Vagina (tissue), 2 donors: ENCODE measurements at regions not wholly inside any gene's neighbourhood (a gene's known extent, or its start where the extent isn't known, plus 50 kb on each side); places are given as distances from the start of the nearest gene placed in this dataset.

Source experiments
- DNase-seq, 2 donors: peaks; one replicate each; pipeline ENCODE4 v3.0.0-alpha.2; 2017; ENCODE audit errors: extremely low spot score in 2 of 2
- H3K27ac ChIP-seq: fragments of 200-600 bp; sonication (generic); one replicate; pipeline ENCODE4 v1.5.1; 2019
- H3K27me3 ChIP-seq: fragments of 200-600 bp; sonication (generic); one replicate; pipeline ENCODE4 v1.5.1; 2019
- H3K36me3 ChIP-seq, 2 donors: fragments of 200-600 bp; sonication (generic); one replicate each; pipeline ENCODE4 v1.5.1; 2017 to 2019
- H3K4me1 ChIP-seq: fragments of 200-600 bp; sonication (generic); one replicate; pipeline ENCODE4 v1.5.1; 2019
- H3K4me3 ChIP-seq, 2 donors: fragments of 200-600 bp; sonication (generic); 1 replicate in 1 of 2; 2 replicates in 1 of 2; pipeline ENCODE4 v1.5.1; 2016 to 2019
- H3K9me3 ChIP-seq: fragments of 200-600 bp; sonication (generic); one replicate; pipeline ENCODE4 v1.5.1; 2019
- POLR2A ChIP-seq, 2 donors: fragments of 450-650 bp; IDR thresholded peaks; one replicate each; pipeline ENCODE4 v1.6.1; 2017; ENCODE audit warnings: antibody characterized with exemption in 2 of 2, mild to moderate bottlenecking in 2 of 2, moderate library complexity in 2 of 2
- POLR2AphosphoS5 ChIP-seq, 2 donors: sonication (generic); formaldehyde crosslinking; IDR thresholded peaks; one replicate each; pipeline ENCODE4 v1.9.0; 2017; ENCODE audit warnings: antibody characterized with exemption in 2 of 2, mild to moderate bottlenecking in 2 of 2, low read depth in 1 of 2; ENCODE audit not compliant: insufficient read depth in 1 of 2
- intact Hi-C: fragments of 100-400 bp; cut with DNase I; formaldehyde crosslinking; loops from one replicate; pipeline ENCODE4 v1.15.1; 2023
- TF ChIP-seq, protein P1 (sequence below), 3 experiments: fragments of 450-650 bp in 2 of 3; fragments of 200-600 bp in 1 of 3; sonication (generic) in 1 of 3; IDR thresholded peaks; one replicate each; pipeline ENCODE4 v1.5.1; 2017 to 2019; ENCODE audit warnings: antibody characterized with exemption in 3 of 3, mild to moderate bottlenecking in 2 of 3, moderate library complexity in 2 of 3

- H3K27me3 ChIP-seq: no peaks in the 10 kb centered on the region
- H3K36me3 ChIP-seq: no peaks in the 10 kb centered on the region
- intact Hi-C loops: no loop called here
- H3K4me3 ChIP-seq: no peak overlapping the region
- DNase-seq: no peak
- no peak overlapping the region for H3K27ac ChIP-seq
- H3K4me1 ChIP-seq: no peaks in the 10 kb centered on the region
- no peaks in the 10 kb centered on the region for H3K9me3 ChIP-seq
- TF ChIP-seq POLR2AphosphoS5 (IDR thresholded peaks at IDR 0.05; ENCODE audit: insufficient read depth in 1 of 2, low read depth in 1 of 2): no peak
- no peak for TF ChIP-seq POLR2A (IDR thresholded peaks at IDR 0.05)
- TF ChIP-seq, protein P1, sequence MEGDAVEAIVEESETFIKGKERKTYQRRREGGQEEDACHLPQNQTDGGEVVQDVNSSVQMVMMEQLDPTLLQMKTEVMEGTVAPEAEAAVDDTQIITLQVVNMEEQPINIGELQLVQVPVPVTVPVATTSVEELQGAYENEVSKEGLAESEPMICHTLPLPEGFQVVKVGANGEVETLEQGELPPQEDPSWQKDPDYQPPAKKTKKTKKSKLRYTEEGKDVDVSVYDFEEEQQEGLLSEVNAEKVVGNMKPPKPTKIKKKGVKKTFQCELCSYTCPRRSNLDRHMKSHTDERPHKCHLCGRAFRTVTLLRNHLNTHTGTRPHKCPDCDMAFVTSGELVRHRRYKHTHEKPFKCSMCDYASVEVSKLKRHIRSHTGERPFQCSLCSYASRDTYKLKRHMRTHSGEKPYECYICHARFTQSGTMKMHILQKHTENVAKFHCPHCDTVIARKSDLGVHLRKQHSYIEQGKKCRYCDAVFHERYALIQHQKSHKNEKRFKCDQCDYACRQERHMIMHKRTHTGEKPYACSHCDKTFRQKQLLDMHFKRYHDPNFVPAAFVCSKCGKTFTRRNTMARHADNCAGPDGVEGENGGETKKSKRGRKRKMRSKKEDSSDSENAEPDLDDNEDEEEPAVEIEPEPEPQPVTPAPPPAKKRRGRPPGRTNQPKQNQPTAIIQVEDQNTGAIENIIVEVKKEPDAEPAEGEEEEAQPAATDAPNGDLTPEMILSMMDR (IDR thresholded peaks at IDR 0.05): no peak
Measured at GRCh38 chr4:155530290-155530689, 136.4 kb upstream of the GUCY1A1 start.

- no peak for DNase-seq
- Histone ChIP-seq H3K27me3 (no peaks in the 10 kb centered on the region), H3K9me3 (no peaks in the 10 kb centered on the region), H3K27ac (no peak overlapping the region), H3K4me3 (no peak overlapping the region), H3K4me1 (no peaks in the 10 kb centered on the region), H3K36me3 (no peaks in the 10 kb centered on the region)
- TF ChIP-seq, protein P1 (IDR thresholded peaks at IDR 0.05): no peak
- TF ChIP-seq POLR2A (IDR thresholded peaks at IDR 0.05) (no peak), POLR2AphosphoS5 (IDR thresholded peaks at IDR 0.05; ENCODE audit: insufficient read depth in 1 of 2, low read depth in 1 of 2) (no peak)
- intact Hi-C loops: loop anchor here (10.0 kb wide), 1 partner anchor 145 kb away; no protein-coding TSS in a partner anchor
Measured at GRCh38 chr4:155529716-155530115, 136.9 kb upstream of the GUCY1A1 start.

GRCh38 chr4:155529272-155529671 lies 137.4 kb upstream of the GUCY1A1 start:
- Histone ChIP-seq H3K4me1 (no peaks in the 10 kb centered on the region), H3K27me3 (no peaks in the 10 kb centered on the region), H3K27ac (no peak overlapping the region), H3K9me3 (no peaks in the 10 kb centered on the region), H3K4me3 (no peak overlapping the region), H3K36me3 (no peaks in the 10 kb centered on the region)
- no peak for DNase-seq
- TF ChIP-seq POLR2AphosphoS5 (IDR thresholded peaks at IDR 0.05; ENCODE audit: insufficient read depth in 1 of 2, low read depth in 1 of 2) (no peak), POLR2A (IDR thresholded peaks at IDR 0.05) (no peak)
- TF ChIP-seq, protein P1 (IDR thresholded peaks at IDR 0.05): no peak
- intact Hi-C loops: loop anchor here (10.0 kb wide), 1 partner anchor 146 kb away; no protein-coding TSS in a partner anchor

DNA sequence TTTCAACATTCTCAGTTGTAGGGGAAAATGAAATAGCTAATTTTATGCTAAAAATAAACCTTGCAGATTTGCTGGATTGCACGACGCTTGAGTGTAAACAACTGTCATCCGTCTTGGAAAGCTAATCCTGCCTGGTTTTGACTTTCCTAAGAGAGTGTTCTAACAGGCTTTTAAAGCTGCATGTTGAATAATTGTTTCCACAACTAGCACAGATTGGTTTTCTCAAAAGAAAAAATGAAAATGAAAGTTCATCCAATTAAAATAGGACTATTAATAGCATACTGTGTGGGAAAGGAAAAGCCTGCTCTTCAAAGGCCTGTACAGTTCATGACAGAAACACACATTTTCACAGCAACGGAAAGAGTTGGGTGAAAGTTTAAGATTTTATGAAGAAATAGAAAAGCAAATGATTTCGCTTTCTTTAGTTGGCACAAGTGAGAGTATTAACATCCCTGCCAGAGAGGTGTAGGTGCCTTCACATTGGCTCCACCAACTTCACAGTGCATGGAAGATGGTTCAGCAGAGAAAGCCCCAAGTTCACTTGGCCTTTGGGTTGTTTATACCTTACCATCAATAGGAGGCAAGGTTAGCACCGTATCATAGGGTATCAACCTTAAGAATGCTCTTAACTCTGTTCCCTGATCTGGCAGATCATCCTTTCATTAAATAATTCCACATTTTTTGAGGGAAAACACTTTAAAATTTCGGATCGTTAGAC lies 140.0 kb upstream of the GUCY1A1 start:
- Histone ChIP-seq H3K9me3 (no peaks in the 10 kb centered on the region), H3K4me1 (no peaks in the 10 kb centered on the region), H3K27ac (peak overlapping the region; percentile 82), H3K36me3 (no peaks in the 10 kb centered on the region), H3K4me3 (peak overlapping the region; percentile 22 to 24), H3K27me3 (no peaks in the 10 kb centered on the region)
- no peak for DNase-seq
- intact Hi-C loops: loop anchor here (10.0 kb wide), 1 partner anchor 148 kb away; no protein-coding TSS in a partner anchor
- TF ChIP-seq POLR2A (IDR thresholded peaks at IDR 0.05) (no peak), POLR2AphosphoS5 (IDR thresholded peaks at IDR 0.05; ENCODE audit: insufficient read depth in 1 of 2, low read depth in 1 of 2) (peak in 1 of 2 donors; percentile 68)

DNA sequence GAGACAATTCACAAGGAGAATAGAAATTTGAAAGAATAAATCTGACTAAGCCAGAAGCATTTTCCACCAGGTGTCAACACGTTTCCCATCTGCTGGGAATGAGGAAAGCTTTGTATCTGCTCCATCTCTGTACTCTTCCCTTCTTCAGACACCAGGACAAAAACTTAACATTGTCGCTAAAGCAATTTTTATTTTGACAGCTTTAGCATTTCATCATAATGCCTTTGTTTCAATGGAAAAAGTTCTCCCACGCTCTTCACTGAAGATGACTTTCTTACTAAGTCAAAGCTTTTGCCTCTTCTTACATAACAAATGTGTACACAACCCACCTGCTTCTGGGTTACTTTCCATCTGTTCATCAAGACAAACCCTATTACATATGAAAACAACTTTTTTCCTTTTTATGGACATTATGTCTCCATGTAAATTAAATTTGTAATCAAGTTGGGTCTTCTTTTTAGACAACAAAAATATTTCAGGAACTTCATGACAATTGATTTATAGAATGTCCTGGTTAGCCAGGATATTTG lies 141.7 kb upstream of the GUCY1A1 start:
- TF ChIP-seq, protein P1 (IDR thresholded peaks at IDR 0.05): no peak
- no peak for TF ChIP-seq POLR2A (IDR thresholded peaks at IDR 0.05)
- TF ChIP-seq POLR2AphosphoS5 (IDR thresholded peaks at IDR 0.05; ENCODE audit: insufficient read depth in 1 of 2, low read depth in 1 of 2): no peak
- H3K4me1 ChIP-seq: no peaks in the 10 kb centered on the region
- intact Hi-C loops: loop anchor here (10.0 kb wide), 1 partner anchor 150 kb away; no protein-coding TSS in a partner anchor
- H3K4me3 ChIP-seq: no peak overlapping the region
- no peaks in the 10 kb centered on the region for H3K9me3 ChIP-seq
- H3K27me3 ChIP-seq: no peaks in the 10 kb centered on the region
- no peaks in the 10 kb centered on the region for H3K36me3 ChIP-seq
- DNase-seq: no peak
- no peak overlapping the region for H3K27ac ChIP-seq
